Astrocyte of the hippocampus (primary cell): ENCODE measurements at regions not wholly inside any gene's neighbourhood (a gene's known extent, or its start where the extent isn't known, plus 50 kb on each side); places are given as distances from the start of the nearest gene placed in this dataset.

Experiments
- DNase-seq: peaks from one replicate; pipeline ENCODE4 v3.0.0; 2011; ENCODE audit warnings: low read depth, low spot score

DNA sequence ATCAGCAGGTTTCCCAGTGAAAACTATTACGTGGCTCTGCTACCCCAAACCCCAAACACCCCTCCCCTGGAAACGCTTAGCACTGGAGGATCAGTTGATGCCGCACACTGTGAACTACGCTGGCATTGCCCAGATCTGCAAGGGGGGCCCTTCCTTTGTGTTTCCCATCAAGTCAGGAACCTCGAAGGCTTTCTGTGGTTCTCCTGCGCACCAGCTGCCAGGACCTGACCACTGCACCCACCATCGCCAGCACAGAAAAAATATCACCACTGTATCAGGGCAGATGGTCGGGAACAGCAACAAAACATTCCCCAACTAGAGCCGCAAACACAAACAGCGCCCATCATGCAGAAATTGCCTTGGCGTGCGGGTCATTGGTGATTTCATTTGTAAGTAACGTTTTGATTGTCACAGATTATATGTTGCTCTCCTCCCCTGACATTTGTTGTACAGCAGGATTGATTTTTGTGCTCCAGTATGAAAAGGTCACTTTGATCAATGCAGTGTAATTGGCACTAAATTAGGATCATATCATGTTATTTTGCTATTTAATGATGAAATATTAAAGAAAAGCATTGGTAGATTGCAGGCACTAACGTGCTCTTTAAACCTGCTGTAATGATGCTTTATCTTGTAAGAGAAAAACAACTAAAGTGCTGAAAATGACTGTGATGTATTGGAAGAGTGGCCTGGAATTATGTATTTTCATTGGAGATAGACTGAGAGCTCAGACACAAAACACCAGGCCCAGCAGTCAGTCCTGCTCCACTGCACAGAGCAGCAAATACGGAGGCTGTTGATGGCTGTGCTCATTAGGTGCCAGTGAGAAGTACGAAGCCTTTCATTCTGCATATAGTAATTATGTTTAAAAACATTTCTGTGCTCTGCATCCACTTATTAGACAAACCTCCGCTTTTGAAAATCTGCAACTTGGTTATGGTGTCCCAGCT lies 833.2 kb upstream of the SALL3 start:
- no peak for DNase-seq

DNA sequence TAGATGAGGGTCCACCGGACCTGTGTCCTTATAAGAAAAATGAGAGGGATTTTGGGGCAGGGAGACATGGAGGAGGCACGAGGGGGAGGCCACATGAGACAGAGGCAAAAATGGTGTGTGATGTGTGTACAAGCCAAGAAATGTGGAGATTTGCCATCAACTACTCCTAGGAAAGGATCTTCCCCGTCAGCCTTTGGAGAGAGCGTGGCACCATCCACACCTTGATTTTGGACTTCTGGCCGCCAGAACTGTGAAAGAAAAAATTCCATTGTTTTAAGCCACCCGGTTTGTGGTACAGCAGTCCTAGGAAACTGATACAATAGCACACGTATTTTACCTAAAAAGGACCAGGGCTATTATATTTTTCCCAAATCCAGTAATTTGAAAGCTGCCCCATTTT lies 829.0 kb upstream of the SALL3 start:
- DNase-seq, result no peak

DNA sequence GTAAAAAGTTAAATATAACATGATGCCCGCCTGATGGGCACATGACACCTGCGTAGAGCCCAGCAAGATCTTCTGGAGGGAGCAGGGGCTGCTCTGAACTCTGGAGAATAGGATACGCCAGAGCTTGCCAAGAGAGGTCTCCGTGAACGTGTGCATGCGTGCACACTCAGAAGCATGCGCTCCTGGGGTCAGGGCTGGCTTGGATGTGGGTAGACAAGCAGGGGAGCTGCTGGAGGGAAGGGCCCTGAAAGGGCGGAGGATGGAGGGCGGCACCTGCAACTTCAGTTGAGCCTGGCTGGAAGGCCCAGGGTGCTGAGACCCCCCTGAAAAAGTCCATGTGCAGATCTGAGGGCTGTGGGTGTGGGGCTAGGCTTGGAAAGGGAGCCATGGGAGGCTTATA lies 828.4 kb upstream of the SALL3 start:
- DNase-seq, result no peak

DNA sequence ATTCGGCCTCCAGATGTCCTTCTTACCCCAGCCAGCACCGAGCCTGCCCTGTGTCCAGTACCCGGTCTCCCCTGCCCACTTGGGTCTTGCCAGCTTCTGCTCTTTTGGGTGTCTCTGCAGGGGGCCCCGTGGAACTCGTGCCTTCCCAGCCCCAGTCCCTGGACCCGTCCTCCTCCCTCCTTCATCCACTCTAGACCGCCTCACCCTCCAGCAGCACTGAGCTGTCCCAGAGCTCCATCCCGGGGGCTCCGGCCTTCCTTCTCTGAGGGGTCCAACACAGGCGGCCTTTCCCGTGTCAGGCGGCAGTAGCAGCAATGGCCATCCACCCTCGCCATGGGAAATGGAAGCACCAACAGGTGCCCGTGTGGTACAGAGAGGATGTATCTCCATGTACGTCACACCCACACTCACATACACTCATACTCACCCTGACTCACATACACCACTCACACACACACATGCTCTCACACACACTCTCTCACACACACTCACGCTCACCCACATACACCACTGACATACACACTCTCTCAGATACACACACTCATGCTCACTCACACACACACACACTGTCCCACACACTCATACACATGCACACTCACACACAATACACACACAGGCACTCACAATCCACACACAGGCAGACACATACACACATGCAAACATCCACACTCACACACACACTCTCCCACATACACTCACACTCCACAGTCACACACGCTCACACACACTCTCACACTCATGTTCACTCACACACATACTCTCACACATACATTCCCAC lies 827.5 kb upstream of the SALL3 start:
- no peak for DNase-seq

DNA sequence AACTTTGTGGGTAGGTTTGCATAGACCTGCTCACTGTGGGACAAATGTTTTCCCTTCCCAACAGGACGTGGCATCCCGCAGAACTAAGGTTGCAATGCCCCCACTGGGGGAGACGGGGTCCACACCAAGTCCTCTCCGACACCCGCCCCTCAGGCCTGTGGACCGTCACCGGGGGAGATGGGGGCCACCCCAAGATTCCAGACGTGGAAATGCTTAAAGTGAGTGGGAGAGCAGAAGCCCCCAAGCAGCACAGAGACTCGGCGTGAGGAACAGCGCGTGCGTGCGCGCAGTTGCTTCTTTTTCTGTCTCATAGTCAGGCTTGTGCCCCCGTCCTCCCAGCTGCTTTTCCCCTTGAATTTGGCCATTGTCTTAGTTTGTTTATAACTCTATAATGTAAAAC lies 826.3 kb upstream of the SALL3 start:
- no peak for DNase-seq

DNA sequence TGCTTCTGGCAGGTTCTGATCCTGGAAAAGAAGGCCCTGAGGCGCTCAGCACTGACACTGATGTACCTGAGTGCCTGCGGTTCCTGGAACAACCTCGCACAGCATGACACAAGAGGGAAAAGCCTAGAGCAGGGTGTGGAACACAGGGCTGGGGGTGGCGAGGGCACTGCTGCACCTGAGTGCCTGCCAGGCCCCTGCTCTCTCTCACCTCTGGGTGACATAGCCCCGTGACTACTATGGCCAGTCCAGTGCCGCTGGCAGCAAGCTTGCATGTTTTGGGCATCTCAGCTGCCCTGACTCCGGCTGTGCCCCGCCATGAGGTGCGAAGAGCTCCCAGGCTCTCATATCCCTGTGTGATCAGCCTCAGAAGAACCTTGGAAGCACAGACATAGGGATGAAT lies 825.2 kb upstream of the SALL3 start:
- no peak for DNase-seq

DNA sequence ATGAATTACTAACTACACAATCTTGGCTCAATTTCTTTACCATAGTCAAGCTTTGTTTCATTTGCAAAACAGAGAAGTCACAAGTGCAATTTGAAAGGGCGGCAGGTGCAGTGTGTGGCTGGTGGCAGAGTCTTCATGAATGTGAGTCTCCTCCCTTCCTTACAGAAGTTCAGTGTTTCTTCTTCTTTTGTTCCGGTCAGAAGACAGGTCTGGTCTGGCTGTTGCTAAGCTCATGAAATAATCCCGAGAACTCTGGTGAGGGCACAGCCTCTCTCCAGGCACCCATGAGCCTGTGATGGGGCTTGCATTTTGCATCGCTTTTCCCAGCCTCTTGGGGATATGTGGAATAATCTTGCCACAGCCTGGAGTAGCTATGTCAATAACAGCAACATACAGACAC lies 824.8 kb upstream of the SALL3 start:
- no peak for DNase-seq

DNA sequence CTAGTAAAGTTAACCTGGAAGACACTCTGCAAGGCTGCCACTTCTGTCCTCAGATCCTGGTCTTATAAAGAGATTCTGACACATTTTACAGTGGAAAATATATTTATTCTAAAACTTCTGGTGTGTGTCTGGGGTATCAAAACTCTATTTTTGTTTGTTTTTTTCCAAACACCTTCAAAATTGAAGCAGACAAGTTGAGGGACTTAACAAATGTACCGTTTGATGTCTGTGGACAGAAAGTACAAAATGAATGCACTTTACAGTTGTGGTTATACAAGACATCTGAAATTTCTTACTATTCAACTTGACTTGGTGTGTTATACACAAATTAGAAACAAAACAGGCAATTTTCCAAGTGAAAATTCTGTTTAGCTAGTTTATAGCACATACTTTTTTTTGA lies 823.2 kb upstream of the SALL3 start:
- DNase-seq, result no peak

DNA sequence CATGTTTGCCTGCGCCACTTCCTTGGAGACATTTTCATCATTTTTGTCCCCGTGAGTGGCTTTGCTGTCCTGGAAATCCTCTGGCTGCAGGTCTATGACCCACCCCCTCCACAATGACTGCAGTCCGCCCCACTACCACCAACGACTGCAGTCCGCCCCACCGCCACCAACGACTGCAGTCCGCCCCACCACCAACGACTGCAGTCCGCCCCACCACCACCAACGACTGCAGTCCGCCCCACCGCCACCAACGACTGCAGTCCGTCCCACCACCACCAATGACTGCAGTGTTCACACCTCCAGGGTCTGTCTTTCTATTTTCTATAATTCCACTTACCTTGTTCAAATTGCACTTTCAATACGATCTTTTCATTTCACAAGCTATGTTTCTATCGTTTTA lies 820.7 kb upstream of the SALL3 start:
- no peak for DNase-seq

DNA sequence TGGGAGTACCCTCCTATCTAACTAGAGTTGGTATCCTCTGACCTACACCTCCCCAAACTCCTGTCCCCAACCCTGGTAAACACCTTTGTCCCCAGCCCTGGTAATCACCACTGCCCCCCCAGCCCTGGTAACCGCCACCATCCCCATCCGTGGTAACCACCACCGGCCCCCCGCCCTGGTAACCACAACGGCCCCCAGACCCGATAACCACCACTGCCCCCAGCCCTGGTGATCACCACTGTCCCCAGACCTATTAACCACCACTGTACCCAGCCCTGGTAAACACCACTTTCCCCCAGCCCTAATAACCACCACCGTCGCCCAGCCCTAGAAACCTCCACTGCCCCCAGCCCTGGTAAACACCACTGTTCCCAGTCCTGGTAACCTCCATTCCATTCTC lies 820.2 kb upstream of the SALL3 start:
- no peak for DNase-seq

DNA sequence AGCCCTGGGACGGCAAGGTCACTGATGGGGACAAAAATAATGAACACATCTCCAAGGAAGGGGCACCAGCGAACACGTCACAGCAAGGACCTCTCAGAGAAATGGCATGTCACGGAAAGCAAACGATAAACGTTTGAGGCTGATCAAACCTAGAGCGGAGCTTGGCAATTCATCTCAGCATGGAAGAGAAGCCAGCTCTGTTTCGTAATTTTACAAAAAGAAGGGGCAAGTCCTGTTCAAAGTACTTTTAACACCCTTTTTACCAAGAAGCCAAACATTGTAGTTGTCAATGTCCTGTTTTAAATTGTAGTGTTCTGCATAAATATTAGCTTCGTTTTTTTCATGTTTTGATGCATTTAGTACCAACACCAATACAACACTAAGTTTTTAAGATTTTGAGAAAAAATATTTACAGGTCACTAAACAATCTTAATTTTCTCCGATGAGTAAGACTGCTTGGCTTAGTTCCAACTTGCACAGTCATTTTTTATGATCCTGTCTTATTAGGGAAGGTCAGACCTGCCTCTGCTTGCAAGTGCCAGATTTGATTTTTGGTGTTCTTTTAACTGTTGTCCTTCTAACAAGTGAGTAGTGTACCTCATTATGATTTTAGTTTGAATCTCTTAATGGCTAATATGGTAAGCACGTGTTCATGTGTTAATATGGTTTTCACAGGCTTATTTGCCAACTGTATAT lies 818.5 kb upstream of the SALL3 start:
- no peak for DNase-seq

DNA sequence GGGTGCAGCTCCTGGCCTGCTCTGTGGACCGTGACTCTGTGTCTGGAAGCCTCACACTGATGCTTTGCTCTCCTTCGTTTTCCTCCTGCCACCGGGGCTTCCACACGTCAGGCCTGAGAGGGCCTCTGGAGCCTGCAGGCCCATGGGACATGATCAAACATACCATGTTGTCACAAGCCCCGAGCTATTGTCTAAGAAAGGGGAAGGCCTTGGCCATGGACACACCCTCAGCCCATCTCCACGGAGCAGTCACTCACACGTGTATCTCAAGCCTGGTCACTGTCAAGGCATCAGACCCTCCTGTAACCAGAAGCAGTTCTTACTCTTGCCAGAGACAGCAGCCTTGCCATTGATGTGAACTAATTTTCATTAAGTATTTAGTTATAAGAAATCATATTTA lies 814.1 kb upstream of the SALL3 start:
- DNase-seq, result no peak

DNA sequence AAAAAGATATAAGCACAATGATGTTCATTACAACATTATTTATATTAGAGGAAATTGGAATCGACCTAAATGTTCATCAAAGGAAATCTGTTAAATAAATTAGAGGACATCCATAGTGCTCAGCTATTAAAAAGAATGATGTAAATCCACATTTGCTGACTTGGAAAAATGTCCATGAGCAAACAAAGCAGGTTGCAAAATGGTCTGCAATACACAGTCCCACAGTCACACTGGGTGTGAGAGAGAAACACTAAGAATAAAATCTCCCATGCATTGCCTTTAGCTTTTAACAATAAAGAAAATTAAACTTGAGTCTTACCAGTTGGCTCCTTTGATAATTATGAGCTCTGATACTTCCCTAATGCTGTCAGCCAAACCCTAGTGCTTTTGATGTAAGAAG lies 811.1 kb upstream of the SALL3 start:
- DNase-seq, result no peak

DNA sequence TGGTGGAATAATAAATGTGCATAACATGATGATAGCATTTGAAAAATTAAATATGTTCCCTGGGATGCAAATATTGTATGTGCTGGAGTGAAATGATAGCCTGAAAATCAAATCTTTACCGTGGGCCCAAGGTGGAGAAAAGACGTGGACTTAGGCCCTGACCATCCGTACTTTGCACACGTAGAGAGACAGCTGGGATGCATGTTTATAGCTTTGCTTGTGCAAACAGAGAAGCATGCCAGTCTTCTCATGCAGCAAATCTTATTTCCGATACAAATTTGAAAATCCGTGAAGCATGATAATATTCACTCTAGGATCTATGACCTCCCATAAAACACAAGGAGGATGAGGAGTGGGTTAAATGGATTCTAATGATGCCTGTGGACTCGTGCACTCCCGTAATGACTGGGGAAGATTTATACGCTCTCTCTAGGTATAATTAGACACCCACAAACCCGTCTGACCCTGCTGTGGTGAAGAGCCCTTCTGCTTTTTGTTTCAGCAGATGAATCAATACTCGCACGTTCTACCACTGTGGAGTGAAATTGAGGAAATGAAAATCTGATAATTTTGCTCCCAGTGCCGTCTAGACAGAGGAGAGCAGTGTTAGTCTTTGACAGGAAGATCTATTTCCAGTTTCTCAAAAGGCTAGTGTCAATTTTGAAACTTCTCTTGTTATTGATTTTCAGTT lies 810.3 kb upstream of the SALL3 start:
- no peak for DNase-seq

DNA sequence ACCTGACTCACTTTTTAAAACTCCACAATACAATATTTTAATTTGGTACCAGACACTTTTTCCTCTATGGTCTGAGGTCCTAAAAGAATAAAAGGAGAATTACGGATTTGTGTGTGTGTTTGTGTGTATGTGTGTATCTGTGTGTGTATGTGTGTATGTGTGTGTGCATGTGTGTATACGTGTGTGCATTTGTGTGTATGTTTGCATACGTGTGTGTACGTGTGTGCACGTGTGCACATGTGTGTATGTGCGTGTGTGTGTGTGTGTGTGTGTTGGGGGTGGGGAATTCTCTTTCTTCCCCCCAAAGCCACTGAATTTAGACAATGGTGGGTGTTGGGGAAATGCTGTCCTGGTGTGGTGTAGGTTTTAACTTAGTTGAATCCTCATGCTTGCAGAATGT lies 807.7 kb upstream of the SALL3 start:
- no peak for DNase-seq

DNA sequence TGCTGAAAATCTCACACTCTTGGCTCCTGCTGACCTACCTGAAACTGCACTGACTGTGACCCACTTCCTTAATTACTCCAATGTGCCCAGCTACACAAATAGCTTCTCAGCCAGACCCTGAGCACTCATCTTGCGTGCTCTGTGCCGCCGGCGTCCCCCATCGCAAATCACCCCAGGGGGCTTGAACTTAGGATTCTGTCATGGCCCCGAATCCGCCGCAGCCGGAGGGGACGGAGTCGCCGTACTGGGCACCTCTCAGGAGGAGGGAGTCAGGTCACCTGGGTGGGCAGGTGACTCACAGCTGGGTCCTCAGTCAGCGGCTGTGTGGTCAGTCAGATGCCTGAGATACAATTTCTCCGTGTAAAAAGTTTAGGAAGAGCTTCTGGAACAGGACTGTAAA lies 804.9 kb upstream of the SALL3 start:
- DNase-seq, result no peak

DNA sequence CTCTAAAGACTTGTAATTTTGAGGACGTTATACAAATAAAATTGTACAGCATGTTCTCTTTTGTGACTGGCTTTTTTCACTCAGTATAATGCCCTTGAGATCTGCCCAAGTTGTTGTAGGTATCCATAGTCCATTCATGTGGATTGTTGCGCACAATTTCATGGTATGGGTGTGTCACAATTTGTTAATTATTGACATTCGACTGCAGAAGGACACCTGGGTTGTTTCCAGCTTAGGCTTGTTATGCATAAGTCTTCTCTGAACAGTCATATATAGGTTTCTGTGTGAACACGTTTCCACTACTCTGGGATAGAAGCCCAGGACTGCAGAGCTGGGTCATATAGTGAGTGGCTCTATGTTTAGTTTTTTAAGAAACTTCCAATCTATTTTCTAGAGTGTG lies 800.8 kb upstream of the SALL3 start:
- DNase-seq, result no peak

DNA sequence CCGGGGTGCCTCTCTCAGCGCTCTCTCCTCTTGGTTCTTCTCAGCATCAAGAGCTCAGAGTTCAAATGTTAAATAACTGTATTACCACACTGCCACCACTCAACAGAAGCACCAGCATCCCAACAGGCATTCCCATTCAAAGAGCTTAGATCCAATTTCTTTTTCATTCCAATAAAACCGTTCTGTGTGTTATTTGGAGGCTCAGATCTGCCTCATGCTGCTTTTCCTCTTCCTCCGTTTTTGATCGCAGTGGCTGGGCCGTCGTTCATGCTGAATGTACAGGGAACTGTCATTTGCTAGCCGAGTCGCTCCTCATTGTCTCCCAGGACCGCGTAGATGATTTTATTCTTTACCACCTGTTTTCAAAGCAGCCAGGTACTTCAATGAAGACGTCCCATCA lies 798.9 kb upstream of the SALL3 start:
- DNase-seq, result no peak

DNA sequence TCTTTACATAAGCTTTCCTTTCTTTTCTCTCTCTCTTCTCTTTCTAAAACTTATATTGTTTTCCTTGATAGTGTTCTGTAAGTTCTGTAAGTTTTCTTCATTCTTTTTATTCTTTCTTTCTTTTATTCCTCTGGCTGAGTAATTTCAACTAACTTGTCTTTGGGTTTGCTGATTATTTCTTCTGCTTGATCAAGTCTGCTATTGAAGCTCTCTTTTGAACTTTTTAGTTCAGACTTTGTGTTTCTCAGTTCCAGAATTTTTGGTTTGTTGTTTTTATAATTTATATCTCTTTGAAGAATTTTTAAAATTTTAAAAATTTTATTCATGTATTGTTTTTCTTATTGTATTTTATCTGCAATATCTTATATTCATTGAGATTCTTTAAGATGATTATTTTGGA lies 795.8 kb upstream of the SALL3 start:
- no peak for DNase-seq

DNA sequence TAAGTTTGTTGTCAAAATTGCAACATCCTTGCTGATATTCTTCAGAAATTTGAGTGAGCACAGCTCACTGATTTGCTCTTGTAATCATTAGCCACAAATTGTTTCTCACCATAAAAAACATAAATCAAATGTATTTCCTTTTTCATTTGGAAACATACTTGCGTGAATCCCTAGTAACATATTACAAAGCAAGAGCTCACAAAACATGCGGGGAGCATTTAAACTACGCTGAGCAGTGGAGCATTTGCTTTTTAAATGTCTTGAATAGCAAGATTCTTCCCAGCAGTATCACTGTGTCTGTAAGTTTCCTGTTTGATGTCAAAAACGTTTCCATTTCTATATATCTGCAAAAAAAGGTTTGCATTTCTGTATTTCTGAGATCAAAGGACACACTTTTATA lies 788.3 kb upstream of the SALL3 start:
- DNase-seq, result no peak

DNA sequence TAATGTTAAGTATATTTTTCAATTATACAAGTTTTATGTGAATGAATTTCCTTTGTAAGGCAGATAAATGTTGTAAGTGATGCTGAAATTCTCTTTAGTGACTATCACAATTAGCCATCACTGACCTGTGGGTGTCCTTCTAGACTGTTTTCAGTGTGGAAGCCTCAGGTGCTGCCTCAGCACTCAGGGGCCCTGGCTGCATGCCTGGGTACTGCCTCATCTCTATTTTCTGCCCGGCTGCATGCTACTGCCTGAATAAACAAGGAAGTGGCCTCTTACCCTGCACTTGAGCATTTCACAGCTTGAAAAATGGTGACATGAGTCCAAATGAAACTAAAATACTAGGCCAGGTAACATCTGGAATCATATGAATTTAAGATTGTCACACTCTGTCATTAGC lies 787.6 kb upstream of the SALL3 start:
- peak; percentile 8 for DNase-seq

DNA sequence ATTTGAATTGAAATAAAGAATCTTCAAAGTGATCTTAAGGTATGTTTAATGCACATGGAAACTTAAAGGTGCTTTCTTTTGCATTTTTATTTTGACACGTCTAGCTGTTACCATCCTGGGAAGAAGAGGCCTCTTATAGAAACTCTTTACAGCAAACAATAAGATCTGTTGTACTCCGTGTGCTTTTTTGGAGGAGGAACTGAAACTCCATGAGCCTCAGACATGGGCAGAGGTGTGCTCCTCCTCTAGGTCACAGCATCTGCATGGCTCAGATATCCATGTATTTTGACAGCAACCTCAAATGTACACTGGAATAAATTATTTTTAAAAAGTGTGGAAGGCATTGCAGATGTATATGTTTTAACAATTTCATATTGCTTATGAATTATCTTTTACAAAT lies 783.3 kb upstream of the SALL3 start:
- DNase-seq, result no peak
